ENCODE measurements at regions not wholly inside any gene's neighbourhood (a gene's known extent, or its start where the extent isn't known, plus 50 kb on each side); places are given as distances from the start of the nearest gene placed in this dataset.

DNA sequence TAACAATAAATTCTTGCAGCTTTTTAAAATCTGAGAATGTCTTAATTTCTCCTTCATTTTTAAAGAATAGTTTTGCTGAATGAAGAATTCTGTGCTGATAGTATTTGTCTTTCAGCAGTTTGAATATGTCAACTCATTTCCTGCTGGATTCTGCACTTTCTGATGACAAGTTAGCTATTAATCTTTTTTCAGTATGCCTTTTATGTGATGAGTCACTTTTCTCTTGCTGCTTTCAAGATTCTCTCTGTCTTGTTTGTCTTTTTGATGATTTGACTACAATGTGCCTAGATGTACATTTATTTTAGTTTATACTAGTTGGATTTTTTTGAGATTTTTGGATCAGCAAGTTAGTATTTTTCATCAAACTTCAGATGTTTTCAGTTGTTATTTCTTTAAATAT lies 87.9 kb upstream of the AVPR1A start:
- no peaks in the 10 kb centered on the region for H3K27me3 ChIP-seq
- ATAC-seq (no peak), DNase-seq (no peak)
- no peak overlapping the region for H3K27ac ChIP-seq
- H3K9me3 ChIP-seq: peaks cover 0 to 24% of the 10 kb centered on the region in 2 donors
- H3K4me3 ChIP-seq: no peak overlapping the region
- intact Hi-C loops (cut with DNase I): no loop called here
- no peaks in the 10 kb centered on the region for H3K36me3 ChIP-seq
- TF ChIP-seq, protein P1, sequence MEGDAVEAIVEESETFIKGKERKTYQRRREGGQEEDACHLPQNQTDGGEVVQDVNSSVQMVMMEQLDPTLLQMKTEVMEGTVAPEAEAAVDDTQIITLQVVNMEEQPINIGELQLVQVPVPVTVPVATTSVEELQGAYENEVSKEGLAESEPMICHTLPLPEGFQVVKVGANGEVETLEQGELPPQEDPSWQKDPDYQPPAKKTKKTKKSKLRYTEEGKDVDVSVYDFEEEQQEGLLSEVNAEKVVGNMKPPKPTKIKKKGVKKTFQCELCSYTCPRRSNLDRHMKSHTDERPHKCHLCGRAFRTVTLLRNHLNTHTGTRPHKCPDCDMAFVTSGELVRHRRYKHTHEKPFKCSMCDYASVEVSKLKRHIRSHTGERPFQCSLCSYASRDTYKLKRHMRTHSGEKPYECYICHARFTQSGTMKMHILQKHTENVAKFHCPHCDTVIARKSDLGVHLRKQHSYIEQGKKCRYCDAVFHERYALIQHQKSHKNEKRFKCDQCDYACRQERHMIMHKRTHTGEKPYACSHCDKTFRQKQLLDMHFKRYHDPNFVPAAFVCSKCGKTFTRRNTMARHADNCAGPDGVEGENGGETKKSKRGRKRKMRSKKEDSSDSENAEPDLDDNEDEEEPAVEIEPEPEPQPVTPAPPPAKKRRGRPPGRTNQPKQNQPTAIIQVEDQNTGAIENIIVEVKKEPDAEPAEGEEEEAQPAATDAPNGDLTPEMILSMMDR (IDR thresholded peaks at IDR 0.05): no peak
- H3K4me1 ChIP-seq: no peaks in the 10 kb centered on the region

DNA sequence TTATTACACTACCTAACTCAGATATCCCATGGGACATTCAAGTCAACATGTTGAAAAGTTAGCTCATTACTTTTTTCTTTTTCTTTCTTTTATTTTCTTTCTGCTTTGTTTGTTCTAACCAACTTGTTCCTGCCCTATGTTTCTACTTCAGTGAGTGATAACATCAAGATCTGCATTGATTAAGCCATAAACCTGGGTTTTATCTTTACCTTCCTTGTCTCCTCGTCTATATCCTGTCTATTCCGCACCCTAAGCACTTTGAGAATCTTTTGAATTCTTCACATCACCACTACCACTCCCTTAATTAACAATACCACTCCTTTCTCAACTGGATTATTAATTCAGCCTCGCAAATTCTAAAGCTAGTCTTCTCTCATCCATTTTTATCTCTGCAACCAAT lies 81.9 kb upstream of the AVPR1A start:
- H3K36me3 ChIP-seq: no peaks in the 10 kb centered on the region
- H3K4me1 ChIP-seq: no peaks in the 10 kb centered on the region
- no peaks in the 10 kb centered on the region for H3K27me3 ChIP-seq
- DNase-seq (no peak), ATAC-seq (no peak)
- TF ChIP-seq, protein P1 (IDR thresholded peaks at IDR 0.05): no peak
- intact Hi-C loops (cut with DNase I): no loop called here
- H3K4me3 ChIP-seq: no peak overlapping the region
- H3K9me3 ChIP-seq: peaks cover 0 to 3% of the 10 kb centered on the region in 2 donors
- no peak overlapping the region for H3K27ac ChIP-seq

DNA sequence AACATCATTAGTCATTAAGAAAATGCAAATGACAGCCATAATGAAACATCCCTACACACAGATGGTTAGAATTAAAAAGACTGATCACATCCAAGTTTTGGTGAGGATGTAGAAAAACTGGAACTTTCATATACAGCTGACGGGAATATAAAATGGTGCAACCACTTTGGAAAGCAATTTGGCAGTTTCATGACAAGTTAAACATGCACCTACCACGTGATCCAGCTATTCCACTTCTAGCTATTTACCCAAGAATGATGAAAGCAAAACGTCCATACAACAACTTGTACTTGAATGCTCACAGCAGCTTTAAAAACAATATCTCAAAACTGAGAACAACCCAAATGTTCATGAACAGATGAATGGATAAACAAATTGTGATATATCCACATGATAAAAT lies 77.9 kb upstream of the AVPR1A start:
- H3K36me3 ChIP-seq: no peaks in the 10 kb centered on the region
- intact Hi-C loops (cut with DNase I): no loop called here
- H3K9me3 ChIP-seq: no peaks in the 10 kb centered on the region
- TF ChIP-seq, protein P1 (IDR thresholded peaks at IDR 0.05): no peak
- no peak overlapping the region for H3K27ac ChIP-seq
- ATAC-seq: no peak
- no peaks in the 10 kb centered on the region for H3K27me3 ChIP-seq
- H3K4me3 ChIP-seq: no peak overlapping the region
- no peak for DNase-seq
- no peaks in the 10 kb centered on the region for H3K4me1 ChIP-seq

DNA sequence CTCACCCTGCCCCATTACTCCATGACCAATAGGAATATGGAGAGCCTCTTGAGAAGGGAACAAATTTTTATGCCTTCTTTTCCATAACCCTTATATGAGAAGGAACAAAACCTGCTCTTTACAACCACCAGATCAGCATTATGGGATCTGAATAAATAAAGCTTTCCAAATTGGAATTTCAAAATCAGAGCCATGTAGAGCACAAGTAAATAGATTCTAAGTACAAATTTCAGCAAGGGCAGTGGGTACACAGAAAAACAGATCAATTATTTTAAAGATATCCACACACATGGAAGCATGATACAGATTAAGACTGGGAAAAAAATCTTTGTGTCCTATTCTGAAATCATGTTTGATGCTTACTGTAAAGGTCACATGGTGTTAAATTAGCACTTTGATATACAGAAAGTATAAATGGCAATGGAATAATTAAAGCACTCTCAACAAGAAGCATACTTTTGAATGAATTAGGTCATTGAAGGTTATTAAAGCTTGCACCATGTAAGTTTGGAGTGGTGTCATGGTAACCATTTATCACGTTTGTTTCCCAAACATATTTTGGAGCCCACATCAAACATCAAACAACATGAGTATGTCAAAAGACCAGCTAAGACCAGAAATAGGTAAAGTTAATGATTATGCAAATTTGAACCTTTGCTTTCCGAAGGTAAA lies 75.9 kb upstream of the AVPR1A start:
- Histone ChIP-seq H3K9me3 (no peaks in the 10 kb centered on the region), H3K36me3 (no peaks in the 10 kb centered on the region), H3K27me3 (no peaks in the 10 kb centered on the region), H3K4me3 (no peak overlapping the region), H3K4me1 (no peaks in the 10 kb centered on the region), H3K27ac (no peak overlapping the region)
- TF ChIP-seq, protein P1 (IDR thresholded peaks at IDR 0.05): no peak
- intact Hi-C loops (cut with DNase I): no loop called here
- DNase-seq (no peak), ATAC-seq (no peak)

DNA sequence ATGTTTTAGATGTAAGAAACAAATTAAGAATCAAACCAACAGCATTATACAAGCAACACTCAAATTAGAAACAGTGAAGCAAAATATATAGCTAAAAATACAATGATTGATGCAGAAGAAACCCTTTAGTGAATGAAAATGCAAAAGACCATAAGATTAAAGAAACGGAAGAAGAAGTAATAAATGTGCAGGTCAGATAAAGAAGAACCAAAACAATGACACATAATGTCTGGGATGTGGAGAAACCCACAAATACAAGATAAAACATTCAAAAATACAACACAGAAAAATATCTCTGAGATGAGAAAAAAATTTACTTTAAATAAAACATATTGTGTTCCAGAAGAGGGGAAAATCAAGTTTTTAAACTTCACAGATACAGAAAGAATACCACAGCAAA lies 73.4 kb upstream of the AVPR1A start:
- H3K4me3 ChIP-seq: no peak overlapping the region
- DNase-seq (no peak), ATAC-seq (no peak)
- H3K4me1 ChIP-seq: no peaks in the 10 kb centered on the region
- intact Hi-C loops (cut with DNase I): no loop called here
- H3K27me3 ChIP-seq: no peaks in the 10 kb centered on the region
- TF ChIP-seq, protein P1 (IDR thresholded peaks at IDR 0.05): no peak
- no peak overlapping the region for H3K27ac ChIP-seq
- no peaks in the 10 kb centered on the region for H3K36me3 ChIP-seq
- H3K9me3 ChIP-seq: no peaks in the 10 kb centered on the region

Data from left lung (tissue), 4 donors.